ENCODE measurements at regions not wholly inside any gene's neighbourhood (a gene's known extent, or its start where the extent isn't known, plus 50 kb on each side); places are given as distances from the start of the nearest gene placed in this dataset.
"Not testable (repeated sequence)": the region's sequence is repeated elsewhere in the genome, so short reads cannot be mapped to it uniquely, and the experiment has no call there.

DNA sequence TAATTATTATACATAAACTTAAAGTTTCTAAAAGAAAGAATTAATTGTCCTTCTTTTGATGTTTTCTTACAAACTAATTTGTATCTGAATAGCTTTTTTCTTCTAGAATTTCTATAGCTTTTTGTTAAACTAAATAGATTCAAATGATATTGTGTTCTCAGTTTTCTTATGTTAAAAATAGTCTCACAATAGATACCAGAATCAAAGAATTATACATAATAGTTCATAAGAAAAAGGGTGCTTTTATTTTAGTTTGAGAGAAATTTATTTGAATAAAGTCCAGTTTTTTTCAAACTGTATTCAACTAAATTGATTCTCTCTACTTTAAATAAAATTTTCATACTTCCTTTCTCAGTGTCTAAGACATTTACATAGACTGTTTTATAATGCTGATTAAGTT, 274.8 kb downstream of the SEMA3D start:
- Histone ChIP-seq H3K27me3 (no peaks in the 10 kb centered on the region), H3K9me3 (no peaks in the 10 kb centered on the region), H3K36me3 (no peaks in the 10 kb centered on the region), H3K4me3 (no peak overlapping the region), H3K27ac (no peak overlapping the region), H3K4me1 (no peaks in the 10 kb centered on the region)
- DNase-seq (no peak), ATAC-seq (no peak)
- TF ChIP-seq CTCF (IDR thresholded peaks at IDR 0.05): no peak
- no peak for TF ChIP-seq POLR2A (IDR thresholded peaks at IDR 0.05)
- intact Hi-C loops (cut with DNase I): loop anchor here in 4 of 10 donors (5.0 to 10.0 kb wide), 3 partner anchors 110 to 937 kb away; no protein-coding TSS in a partner anchor

GRCh38 chr7:84911077-84911476, 275.8 kb downstream of the SEMA3D start:
- 88 to 95% (median 90%) methylated on average over 4 of the region's 4 CpGs for WGBS, 4 donors
- H3K27ac ChIP-seq: no peak overlapping the region
- intact Hi-C loops (cut with DNase I): loop anchor here in 4 of 10 donors (5.0 to 10.0 kb wide), 3 partner anchors 111 to 936 kb away; no protein-coding TSS in a partner anchor

GRCh38 chr7:84910322-84910721, 276.5 kb downstream of the SEMA3D start:
- H3K27me3 ChIP-seq, H3K9me3 ChIP-seq, H3K27ac ChIP-seq, H3K36me3 ChIP-seq, ATAC-seq, H3K4me3 ChIP-seq, DNase-seq, H3K4me1 ChIP-seq: not testable (repeated sequence)
- 89 to 96% (median 94%) methylated on average over 5 of the region's 5 CpGs for WGBS, 4 donors
- intact Hi-C loops (cut with DNase I): loop anchor here in 4 of 10 donors (5.0 to 10.0 kb wide), 3 partner anchors 112 to 936 kb away; no protein-coding TSS in a partner anchor

More at GRCh38 chr7:84911077-84911476, 275.8 kb downstream of the SEMA3D start:
- no peak for TF ChIP-seq CTCF (IDR thresholded peaks at IDR 0.05)
- Histone ChIP-seq H3K4me3 (no peak overlapping the region), H3K4me1 (no peaks in the 10 kb centered on the region), H3K27me3 (no peaks in the 10 kb centered on the region), H3K9me3 (no peaks in the 10 kb centered on the region), H3K36me3 (no peaks in the 10 kb centered on the region)
- no peak for DNase-seq
- no peak for ATAC-seq

DNA sequence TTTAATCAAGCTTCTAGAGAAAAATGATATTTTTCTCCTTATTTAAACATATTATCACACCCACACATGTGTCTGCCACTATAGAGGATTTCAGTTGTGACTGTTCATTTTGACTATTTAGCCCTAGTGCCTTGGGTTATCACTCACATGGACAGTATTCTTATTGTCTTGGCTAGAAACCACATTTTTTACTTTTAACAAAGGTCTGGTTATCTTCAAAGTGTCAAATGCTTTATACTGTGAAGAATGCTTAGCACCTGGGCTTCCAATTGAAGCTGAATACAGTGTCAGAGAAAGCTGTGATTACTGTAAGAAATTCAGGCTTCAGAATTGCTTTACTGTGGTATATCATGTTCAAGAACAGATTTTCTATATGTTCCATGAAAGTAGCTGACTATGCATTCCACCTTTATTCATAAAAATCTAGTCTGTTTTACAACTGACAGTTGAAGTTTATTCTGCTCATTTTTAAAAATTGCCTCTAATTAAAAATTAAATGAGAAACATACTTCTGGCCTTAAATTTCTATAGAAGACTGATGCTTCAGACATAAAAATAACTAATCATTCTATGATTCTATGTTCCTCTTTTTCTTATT, 278.6 kb downstream of the SEMA3D start:
- DNase-seq: no peak
- Histone ChIP-seq H3K4me3 (no peak overlapping the region), H3K27me3 (no peaks in the 10 kb centered on the region), H3K36me3 (no peaks in the 10 kb centered on the region), H3K9me3 (no peaks in the 10 kb centered on the region), H3K27ac (no peak overlapping the region), H3K4me1 (no peaks in the 10 kb centered on the region)
- intact Hi-C loops (cut with DNase I): no loop called here
- no peak for TF ChIP-seq POLR2A (IDR thresholded peaks at IDR 0.05)
- TF ChIP-seq CTCF (IDR thresholded peaks at IDR 0.05): no peak
- no peak for ATAC-seq

DNA sequence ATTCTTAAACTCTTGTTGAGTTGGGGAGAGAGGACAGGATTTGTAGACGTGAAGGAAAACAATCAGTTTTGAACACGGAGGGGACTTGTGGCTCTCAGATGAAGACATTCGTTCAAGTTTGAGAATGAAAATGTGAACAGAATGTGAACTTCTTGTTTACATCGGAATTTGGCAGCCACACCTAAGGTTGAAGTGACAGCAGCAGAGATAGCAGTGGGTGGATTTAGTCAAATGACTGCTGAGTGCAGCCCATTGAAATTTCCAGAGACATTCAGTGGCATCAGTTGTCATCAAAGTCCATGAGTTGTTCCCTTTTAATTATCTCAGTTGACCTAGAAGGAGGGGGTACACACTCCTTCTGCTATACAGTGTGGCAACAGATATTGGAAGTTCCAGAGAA, 280.0 kb downstream of the SEMA3D start:
- 61 to 72% (median 62%) methylated on average over 4 of the region's 4 CpGs for WGBS, 4 donors
- Histone ChIP-seq H3K27ac (no peak overlapping the region), H3K4me1 (no peaks in the 10 kb centered on the region), H3K36me3 (no peaks in the 10 kb centered on the region), H3K27me3 (no peaks in the 10 kb centered on the region), H3K4me3 (no peak overlapping the region), H3K9me3 (no peaks in the 10 kb centered on the region)
- intact Hi-C loops (cut with DNase I): no loop called here
- ATAC-seq: no peak
- no peak for DNase-seq
- TF ChIP-seq POLR2A (IDR thresholded peaks at IDR 0.05): no peak
- no peak for TF ChIP-seq CTCF (IDR thresholded peaks at IDR 0.05)
